HepG2 (cell line): ENCODE measurements at regions not wholly inside any gene's neighbourhood (a gene's known extent, or its start where the extent isn't known, plus 50 kb on each side); places are given as distances from the start of the nearest gene placed in this dataset.

Experiments used
- CEBPB ChIP-seq: IDR thresholded peaks from 2 replicates; pipeline ENCODE4 v1.6.1; 2011; ENCODE audit warnings: low read depth, low read length, improper control_type of control experiment, borderline replicate concordance
- JUN ChIP-seq: sonication (generic); formaldehyde crosslinking; IDR thresholded peaks from 2 replicates; pipeline ENCODE4 v1.4.0; 2020; ENCODE audit warnings: mild to moderate bottlenecking, missing genetic modification reagents
- KLF16 ChIP-seq, 2 experiments: sonication (generic) in 1 of 2; formaldehyde crosslinking in 1 of 2; IDR thresholded peaks; 2 replicates each; pipeline versions ENCODE4 v1.6.1 to v1.8.0; 2016 to 2023; ENCODE audit warnings: missing genetic modification reagents in 2 of 2, missing compliant biosample characterization in 1 of 2
- RAD51 ChIP-seq: fragments of 450-650 bp; IDR thresholded peaks from 2 replicates; pipeline ENCODE4 v1.6.1; 2016; ENCODE audit warnings: borderline replicate concordance
- SAFB2 ChIP-seq: sonication (generic); formaldehyde crosslinking; IDR thresholded peaks from 2 replicates; pipeline ENCODE4 v1.5.1; 2020; ENCODE audit warnings: missing genetic modification reagents, low read depth, mild to moderate bottlenecking, borderline replicate concordance
- ZNF256 ChIP-seq: sonication (generic); formaldehyde crosslinking; conservative IDR thresholded peaks from 2 replicates; pipeline ENCODE4 v1.4.0; 2020; ENCODE audit warnings: missing genetic modification reagents
- ZNF639 ChIP-seq: conservative IDR thresholded peaks from 2 replicates; pipeline ENCODE4 v1.6.1; 2018; ENCODE audit warnings: missing genetic modification reagents
- TF ChIP-seq, protein P1 (sequence below): sonication (generic); formaldehyde crosslinking; conservative IDR thresholded peaks from 2 replicates; pipeline ENCODE4 v1.5.0; 2020; ENCODE audit warnings: missing genetic modification reagents

GRCh38 chr9:89920131-89920530 is 315.3 kb downstream of the GADD45G start:
- TF ChIP-seq SAFB2 (CRISPR knock-in tag) (no peak), JUN (CRISPR knock-in tag) (no peak), CEBPB (no peak), ZNF256 (CRISPR knock-in tag) (no peak), ZNF639 (no peak), KLF16 (CRISPR knock-in tag; IDR thresholded peaks at IDR 0.05) (no peak), RAD51 (no peak)
- TF ChIP-seq, protein P1, sequence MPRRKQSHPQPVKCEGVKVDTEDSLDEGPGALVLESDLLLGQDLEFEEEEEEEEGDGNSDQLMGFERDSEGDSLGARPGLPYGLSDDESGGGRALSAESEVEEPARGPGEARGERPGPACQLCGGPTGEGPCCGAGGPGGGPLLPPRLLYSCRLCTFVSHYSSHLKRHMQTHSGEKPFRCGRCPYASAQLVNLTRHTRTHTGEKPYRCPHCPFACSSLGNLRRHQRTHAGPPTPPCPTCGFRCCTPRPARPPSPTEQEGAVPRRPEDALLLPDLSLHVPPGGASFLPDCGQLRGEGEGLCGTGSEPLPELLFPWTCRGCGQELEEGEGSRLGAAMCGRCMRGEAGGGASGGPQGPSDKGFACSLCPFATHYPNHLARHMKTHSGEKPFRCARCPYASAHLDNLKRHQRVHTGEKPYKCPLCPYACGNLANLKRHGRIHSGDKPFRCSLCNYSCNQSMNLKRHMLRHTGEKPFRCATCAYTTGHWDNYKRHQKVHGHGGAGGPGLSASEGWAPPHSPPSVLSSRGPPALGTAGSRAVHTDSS: no peak
